H1 (cell line): ENCODE measurements at regions not wholly inside any gene's neighbourhood (a gene's known extent, or its start where the extent isn't known, plus 50 kb on each side); places are given as distances from the start of the nearest gene placed in this dataset.

Experiments
- CTCF ChIA-PET: fragments of 300-600 bp; sonication (Branson Sonifier 250); formaldehyde crosslinking; loops from one replicate; lab custom pipeline; 2021; ENCODE audit not compliant: partially characterized antibody; lab: Charles Lee
- POLR2A ChIA-PET: fragments of 300-600 bp; sonication (Branson Sonifier 250); formaldehyde crosslinking; loops from one replicate; lab custom pipeline; 2021; ENCODE audit warnings: inconsistent platforms; ENCODE audit not compliant: partially characterized antibody; lab: Charles Lee
- DNase-seq, 2 experiments: peaks; one replicate each; pipeline versions ENCODE4 v3.0.0 to v3.0.0-alpha.2; 2010 to 2022; ENCODE audit warnings: low spot score in 2 of 2, low read depth in 1 of 2, mixed read lengths in 1 of 2
- FAIRE-seq: peaks from 2 replicates; lab custom pipeline; 2011; peaks lifted over from hg19 to GRCh38; lab: Jason Lieb, UNC
- H2AFZ ChIP-seq: 2 replicates; pipeline ENCODE4 v1.8.1; 2012; ENCODE audit warnings: low read length, inconsistent platforms
- H2AK5ac ChIP-seq: 2 replicates; pipeline ENCODE4 v1.6.1; 2013; ENCODE audit warnings: low read depth, low read length
- H2BK120ac ChIP-seq: replicated peaks from 2 replicates; pipeline ENCODE3; 2013; ENCODE audit warnings: low read depth, low read length, inconsistent platforms
- H2BK12ac ChIP-seq: 2 replicates; pipeline ENCODE4 v1.6.1; 2013; ENCODE audit warnings: low read depth, low read length
- H2BK15ac ChIP-seq: 2 replicates; pipeline ENCODE4 v1.6.1; 2013; ENCODE audit warnings: low read length
- H2BK20ac ChIP-seq: 2 replicates; pipeline ENCODE4 v1.6.1; 2013; ENCODE audit warnings: low read length
- H2BK5ac ChIP-seq: 2 replicates; pipeline ENCODE4 v1.6.1; 2013; ENCODE audit warnings: low read depth, low read length
- H3K14ac ChIP-seq: 2 replicates; pipeline ENCODE4 v1.6.1; 2013; ENCODE audit warnings: inconsistent platforms; ENCODE audit not compliant: insufficient read length
- H3K18ac ChIP-seq: 2 replicates; pipeline ENCODE4 v1.6.1; 2013; ENCODE audit warnings: low read length; ENCODE audit errors: extremely low read depth
- H3K23ac ChIP-seq: 2 replicates; pipeline ENCODE4 v1.6.1; 2013; ENCODE audit warnings: inconsistent platforms; ENCODE audit not compliant: insufficient read length
- H3K23me2 ChIP-seq: 2 replicates; pipeline ENCODE4 v1.6.1; 2013; ENCODE audit warnings: low read depth, low read length
- H3K27ac ChIP-seq: 2 replicates; pipeline ENCODE4 v1.6.1; 2011; ENCODE audit warnings: low read depth, low read length, inconsistent platforms
- H3K27me3 ChIP-seq, 4 experiments: replicated peaks in 1 of 4; 1 replicate in 1 of 4; 2 replicates in 3 of 4; pipeline versions ENCODE4 v1.6.1 to v1.8.1; 2011 to 2013; ENCODE audit warnings: low read length in 3 of 4, mild to moderate bottlenecking in 3 of 4, inconsistent platforms in 2 of 4, mixed read lengths in 2 of 4, moderate library complexity in 1 of 4; ENCODE audit not compliant: control insufficient read depth in 3 of 4, insufficient read depth in 3 of 4; ENCODE audit errors: extremely low read depth in 1 of 4
- H3K36me3 ChIP-seq, 4 experiments: 2 replicates each; pipeline versions ENCODE4 v1.6.1 to v1.8.1; 2011 to 2013; ENCODE audit warnings: mild to moderate bottlenecking in 4 of 4, low read length in 3 of 4, moderate library complexity in 2 of 4, control low read depth in 1 of 4, inconsistent platforms in 1 of 4; ENCODE audit not compliant: insufficient read depth in 4 of 4, control insufficient read depth in 2 of 4
- H3K4ac ChIP-seq: replicated peaks from 2 replicates; pipeline ENCODE3; 2013; ENCODE audit warnings: low read length, low read depth, mixed read lengths, inconsistent platforms; ENCODE audit not compliant: insufficient read length
- H3K4me1 ChIP-seq, 4 experiments: replicated peaks in 1 of 4; 1 replicate in 1 of 4; 2 replicates in 3 of 4; pipeline versions ENCODE4 v1.6.1 to v1.8.1; 2011 to 2013; ENCODE audit warnings: low read length in 3 of 4, inconsistent platforms in 2 of 4, mixed read lengths in 1 of 4; ENCODE audit not compliant: insufficient read depth in 4 of 4, control insufficient read depth in 3 of 4
- H3K4me2 ChIP-seq, 2 experiments: 2 replicates each; pipeline versions ENCODE4 v1.6.1 to v1.8.1; 2011 to 2013; ENCODE audit warnings: low read depth in 2 of 2, low read length in 2 of 2, control low read depth in 1 of 2, inconsistent platforms in 1 of 2, mild to moderate bottlenecking in 1 of 2; ENCODE audit not compliant: insufficient read depth in 1 of 2
- H3K4me3 ChIP-seq, 4 experiments: fragments of 200-600, 300-600 bp in 1 of 4; sonication (generic), shearing (Covaris generic), sonication (Bioruptor Twin) in 1 of 4; 2 replicates each; pipeline versions ENCODE4 v1.5.1 to v1.8.1; 2011 to 2016; ENCODE audit warnings: low read length in 4 of 4, low read depth in 3 of 4, control low read depth in 2 of 4, inconsistent platforms in 2 of 4, mild to moderate bottlenecking in 2 of 4, mixed read lengths in 1 of 4, moderate library complexity in 1 of 4; ENCODE audit not compliant: insufficient read depth in 2 of 4; ENCODE audit errors: extremely low read depth in 1 of 4
- H3K56ac ChIP-seq: replicated peaks from 2 replicates; pipeline ENCODE3; 2013; ENCODE audit warnings: low read depth, mild to moderate bottlenecking, mixed read lengths, low read length, inconsistent platforms; ENCODE audit not compliant: insufficient read length
- H3K79me1 ChIP-seq: 2 replicates; pipeline ENCODE4 v1.6.1; 2013; ENCODE audit warnings: low read depth, low read length, control low read depth
- H3K79me2 ChIP-seq, 2 experiments: 2 replicates each; pipeline versions ENCODE4 v1.6.1 to v1.8.1; 2012 to 2013; ENCODE audit warnings: low read length in 2 of 2, mild to moderate bottlenecking in 2 of 2, inconsistent platforms in 1 of 2; ENCODE audit not compliant: insufficient read depth in 2 of 2, control insufficient read depth in 1 of 2
- H3K9ac ChIP-seq, 4 experiments: replicated peaks in 1 of 4; 1 replicate in 1 of 4; 2 replicates in 3 of 4; pipeline versions ENCODE4 v1.6.1 to v1.8.1; 2011 to 2013; ENCODE audit warnings: low read depth in 3 of 4, low read length in 3 of 4, control low read depth in 2 of 4, mild to moderate bottlenecking in 2 of 4, moderate library complexity in 2 of 4, inconsistent platforms in 1 of 4; ENCODE audit errors: extremely low read depth in 1 of 4
- H3K9me3 ChIP-seq, 2 experiments: 2 replicates each; pipeline versions ENCODE4 v1.6.1 to v1.8.1; 2012 to 2013; ENCODE audit warnings: mild to moderate bottlenecking in 2 of 2, moderate library complexity in 2 of 2, control low read depth in 1 of 2, inconsistent platforms in 1 of 2, low read depth in 1 of 2, low read length in 1 of 2, mixed read lengths in 1 of 2; ENCODE audit not compliant: insufficient read depth in 2 of 2
- H4K20me1 ChIP-seq, 2 experiments: replicated peaks in 1 of 2; 2 replicates each; pipeline versions ENCODE3 to v1.8.1; 2011 to 2013; ENCODE audit warnings: inconsistent platforms in 2 of 2, low read length in 2 of 2, mild to moderate bottlenecking in 1 of 2; ENCODE audit not compliant: insufficient read depth in 2 of 2, control insufficient read depth in 1 of 2
- H4K5ac ChIP-seq: 2 replicates; pipeline ENCODE4 v1.6.1; 2013; ENCODE audit warnings: low read length, low read depth, mixed read lengths, inconsistent platforms; ENCODE audit not compliant: insufficient read length
- H4K8ac ChIP-seq: 2 replicates; pipeline ENCODE4 v1.8.0; 2013; ENCODE audit warnings: mild to moderate bottlenecking, moderate library complexity, low read length, inconsistent platforms; ENCODE audit not compliant: insufficient read depth; ENCODE audit errors: extremely low read depth
- H4K91ac ChIP-seq: replicated peaks from 2 replicates; pipeline ENCODE3; 2013; ENCODE audit warnings: low read length, mixed read lengths, inconsistent platforms; ENCODE audit not compliant: insufficient read length
- BCL11A ChIP-seq, 2 experiments: IDR thresholded peaks; one replicate each; pipeline ENCODE4 v1.6.1; 2011; ENCODE audit warnings: low read depth in 2 of 2, low read length in 2 of 2, mild to moderate bottlenecking in 2 of 2
- EP300 ChIP-seq, 2 experiments: IDR thresholded peaks; 1 replicate in 1 of 2; 2 replicates in 1 of 2; pipeline ENCODE4 v1.6.1; 2011 to 2012; ENCODE audit warnings: low read depth in 2 of 2, low read length in 2 of 2, mild to moderate bottlenecking in 2 of 2, borderline replicate concordance in 1 of 2, inconsistent platforms in 1 of 2, moderate library complexity in 1 of 2
- MAFK ChIP-seq: IDR thresholded peaks from 2 replicates; pipeline ENCODE4 v1.6.1; 2012; ENCODE audit warnings: low read depth, mild to moderate bottlenecking, improper control_type of control experiment, low read length
- SIX5 ChIP-seq: IDR thresholded peaks from 2 replicates; pipeline ENCODE4 v1.6.1; 2011; ENCODE audit warnings: mild to moderate bottlenecking, low read depth, low read length
- SP2 ChIP-seq: IDR thresholded peaks from 2 replicates; pipeline ENCODE4 v1.6.1; 2012; ENCODE audit warnings: mild to moderate bottlenecking, low read length, inconsistent platforms
- TAF1 ChIP-seq: IDR thresholded peaks from 2 replicates; pipeline ENCODE4 v1.6.1; 2011; ENCODE audit warnings: mild to moderate bottlenecking, low read depth, low read length
- TCF12 ChIP-seq: IDR thresholded peaks from 2 replicates; pipeline ENCODE4 v1.6.1; 2011; ENCODE audit warnings: low read depth, mild to moderate bottlenecking, low read length
- USF2 ChIP-seq: IDR thresholded peaks from 2 replicates; pipeline ENCODE4 v1.6.1; 2011; ENCODE audit warnings: low read length, improper control_type of control experiment
- WGBS, 2 experiments: shearing (Covaris generic) in 1 of 2; methylation state at CpG; one replicate each; pipeline versions ENCODE4 v1.1.6 to v1.1.7; 2013 to 2015; ENCODE audit warnings: low lambda C conversion rate in 2 of 2, mixed read lengths in 2 of 2, inconsistent platforms in 1 of 2, low coverage in 1 of 2, missing lambda C conversion rate in 1 of 2; ENCODE audit not compliant: insufficient replicate concordance in 2 of 2, insufficient coverage in 1 of 2, insufficient read length in 1 of 2; ENCODE audit errors: extremely low coverage in 1 of 2, missing lambda C conversion rate in 1 of 2; 5-methylcytosine and 5-hydroxymethylcytosine counted together

GRCh38 chr10:1841759-1842158 is 104.4 kb upstream of the ADARB2 start:
- no peak for DNase-seq
- H3K9ac ChIP-seq, result no peak overlapping the region
- no peak overlapping the region for H4K91ac ChIP-seq
- H3K36me3 ChIP-seq, result no peaks in the 10 kb centered on the region
- TF ChIP-seq USF2, result no peak
- TF ChIP-seq TCF12, result no peak
- TF ChIP-seq BCL11A (IDR thresholded peaks at IDR 0.05; ENCODE audit: low read depth in 2 of 2, low read length in 2 of 2), result no peak
- TF ChIP-seq EP300 (IDR thresholded peaks at IDR 0.05; ENCODE audit: borderline replicate concordance in 1 of 2, low read depth in 2 of 2, low read length in 2 of 2), result no peak
- TF ChIP-seq SIX5, result no peak
- TF ChIP-seq MAFK, result no peak
- TF ChIP-seq TAF1, result no peak
- TF ChIP-seq SP2, result no peak
- H4K8ac ChIP-seq, result no peak overlapping the region
- no peak overlapping the region for H3K18ac ChIP-seq
- H3K27ac ChIP-seq, result no peak overlapping the region
- H3K4me1 ChIP-seq, result no peaks in the 10 kb centered on the region
- H2BK15ac ChIP-seq, result no peak overlapping the region
- H3K4me2 ChIP-seq, result no peak overlapping the region
- H2BK120ac ChIP-seq, result no peak overlapping the region
- no peaks in the 10 kb centered on the region for H3K23me2 ChIP-seq
- H3K4me3 ChIP-seq, result no peak overlapping the region
- H3K79me1 ChIP-seq, result no peaks in the 10 kb centered on the region
- no peak overlapping the region for H4K5ac ChIP-seq
- ChIA-PET CTCF (no interaction called here), POLR2A (no interaction called here)
- no peak overlapping the region for H2BK20ac ChIP-seq
- H3K23ac ChIP-seq, result no peak overlapping the region
- no peak overlapping the region for H3K56ac ChIP-seq
- no peak overlapping the region for H2AFZ ChIP-seq
- H3K27me3 ChIP-seq, result no peaks in the 10 kb centered on the region
- H3K79me2 ChIP-seq, result no peaks in the 10 kb centered on the region
- H3K4ac ChIP-seq, result no peak overlapping the region
- no peak for FAIRE-seq
- H2BK12ac ChIP-seq, result no peak overlapping the region
- H4K20me1 ChIP-seq, result no peaks in the 10 kb centered on the region
- H3K14ac ChIP-seq, result no peak overlapping the region
- no peaks in the 10 kb centered on the region for H3K9me3 ChIP-seq
- H2BK5ac ChIP-seq, result no peak overlapping the region
- H2AK5ac ChIP-seq, result no peak overlapping the region
- WGBS, 2 experiments, result 77% methylated on average over 3 of the region's 3 CpGs; no CpG with 5 or more reads in 1 of the 2 experiments
